ENCODE measurements at regions not wholly inside any gene's neighbourhood (a gene's known extent, or its start where the extent isn't known, plus 50 kb on each side); places are given as distances from the start of the nearest gene placed in this dataset.

- TF ChIP-seq RREB1 (CRISPR knock-in tag; IDR thresholded peaks at IDR 0.05) = no peak
Measured at GRCh38 chr1:222867316-222867715, 52.5 kb downstream of the DISP1 start (continued).

- CTCF ChIA-PET (ENCODE audit: low intra/inter-chr PET ratio) = no interaction called here
Measured at GRCh38 chr1:222876182-222876581, 61.3 kb downstream of the DISP1 start.

More at GRCh38 chr1:222876182-222876581, 61.3 kb downstream of the DISP1 start:
- TF ChIP-seq NR4A1 (CRISPR knock-in tag; IDR thresholded peaks at IDR 0.05) (no peak), NR4A1 (tag; IDR thresholded peaks at IDR 0.05) (no peak), KDM1A (IDR thresholded peaks at IDR 0.05) (no peak), LCOR (CRISPR knock-in tag; IDR thresholded peaks at IDR 0.05) (no peak)
- H3K9me3 ChIP-seq (replicated peaks; ENCODE audit: control insufficient read depth, insufficient read depth, low read depth, low read length) = no peaks in the 10 kb centered on the region
- no peak for DNase-seq (ENCODE audit: extremely low read depth in 1 of 4, low spot score in 3 of 4)
- no peaks in the 10 kb centered on the region for H3K36me3 ChIP-seq (ENCODE audit: control insufficient read depth, insufficient read depth, low read length)
- no peak overlapping the region for H3K4me2 ChIP-seq (ENCODE audit: insufficient read depth, low read length)
- intact Hi-C loops (cut with micrococcal nuclease) (no loop called here), in situ Hi-C loops (cut with MboI) (no loop called here)
- POLR2A ChIA-PET = no interaction called here
- no peak for FAIRE-seq
- no peak overlapping the region for H2AFZ ChIP-seq (ENCODE audit: low read depth, low read length)
- no peaks in the 10 kb centered on the region for H3K27me3 ChIP-seq (ENCODE audit: control insufficient read depth in 2 of 2, insufficient read depth in 2 of 2, low read length in 2 of 2)
- no peak overlapping the region for H3K27ac ChIP-seq (ENCODE audit: extremely low read depth, low read depth, low read length)
- H3K4me1 ChIP-seq (replicated peaks in 1 of 2; ENCODE audit: control insufficient read depth in 2 of 2, insufficient read depth in 2 of 2, low read length in 2 of 2) = no peaks in the 10 kb centered on the region
- no peaks in the 10 kb centered on the region for H4K20me1 ChIP-seq (replicated peaks; ENCODE audit: control insufficient read depth, insufficient read depth, low read length)
- no peak overlapping the region for H3K4me3 ChIP-seq
- no TSS peak for BruUV-seq (replicated peaks)
- WGBS (ENCODE audit: insufficient coverage, low coverage, missing lambda C conversion rate) = 0% methylated on average over 1 of the region's 1 CpG
- ATAC-seq = no peak
- no peak overlapping the region for H3K9ac ChIP-seq (ENCODE audit: insufficient read depth in 1 of 2, low read depth in 2 of 2, low read length in 2 of 2)
- H3K9me1 ChIP-seq (ENCODE audit: control insufficient read depth, insufficient read depth, low read length) = no peaks in the 10 kb centered on the region
- no peaks in the 10 kb centered on the region for H3K79me2 ChIP-seq (ENCODE audit: control insufficient read depth, insufficient read depth, low read length)
